CD4-positive, alpha-beta T cell treated with Interferon alpha-2 for 1 hour (primary cell): ENCODE measurements at regions not wholly inside any gene's neighbourhood (a gene's known extent, or its start where the extent isn't known, plus 50 kb on each side); places are given as distances from the start of the nearest gene placed in this dataset.
A peak's percentile ranks its signal among the peaks of the same experiment; 100 is the strongest.

Source experiments
- DNase-seq, 2 donors: peaks; one replicate each; pipeline ENCODE4 v3.0.0-alpha.2; 2020 to 2022

GRCh38 chr10:31081937-31082840, 50.5 kb upstream of the ZNF438 start:
- DNase-seq = no peak

DNA sequence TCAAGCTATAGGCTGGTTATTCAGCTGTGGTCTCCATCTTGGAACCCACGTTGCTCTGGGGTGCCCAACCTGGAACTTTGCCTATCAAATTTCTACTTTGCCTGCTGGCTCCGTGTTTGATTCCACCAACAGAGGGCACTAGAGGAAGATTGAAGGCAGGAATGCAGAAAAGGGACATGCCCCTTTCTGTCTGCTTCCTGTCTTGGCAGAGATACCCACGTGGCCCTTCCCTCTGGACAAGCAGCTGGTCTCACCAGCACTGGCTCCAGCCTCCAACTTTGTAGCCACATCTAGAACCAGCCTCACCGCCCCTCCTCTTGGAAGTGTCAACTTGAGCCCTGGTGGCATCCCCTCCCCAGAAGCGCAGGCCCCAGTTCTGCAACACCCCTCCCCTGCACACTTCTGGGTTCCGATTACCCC, 52.1 kb upstream of the ZNF438 start:
- peak; percentile 43 to 71 for DNase-seq

- DNase-seq = no peak
These were observed 55.3 kb upstream of the ZNF438 start for GRCh38 chr10:31087011-31087410.

DNA sequence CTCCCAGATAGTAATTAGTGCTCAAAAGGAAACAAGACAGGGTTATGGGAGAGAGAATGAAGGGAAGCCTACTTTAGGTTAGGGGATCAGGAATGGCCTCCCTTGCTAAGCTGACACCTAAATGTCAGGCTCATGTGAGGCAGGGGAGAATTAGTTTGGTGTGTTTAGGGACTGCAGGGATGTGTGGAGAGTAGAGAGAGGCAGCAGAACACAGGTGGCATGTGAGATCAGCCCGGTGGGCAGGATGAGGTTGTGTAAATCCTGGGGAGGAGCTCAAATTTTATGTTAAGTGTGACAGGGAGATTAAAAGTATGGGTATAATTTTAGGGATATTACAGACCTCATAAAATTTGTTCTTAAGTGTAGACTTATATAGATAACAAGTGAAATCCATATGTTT, 56.2 kb upstream of the ZNF438 start:
- no peak for DNase-seq

DNA sequence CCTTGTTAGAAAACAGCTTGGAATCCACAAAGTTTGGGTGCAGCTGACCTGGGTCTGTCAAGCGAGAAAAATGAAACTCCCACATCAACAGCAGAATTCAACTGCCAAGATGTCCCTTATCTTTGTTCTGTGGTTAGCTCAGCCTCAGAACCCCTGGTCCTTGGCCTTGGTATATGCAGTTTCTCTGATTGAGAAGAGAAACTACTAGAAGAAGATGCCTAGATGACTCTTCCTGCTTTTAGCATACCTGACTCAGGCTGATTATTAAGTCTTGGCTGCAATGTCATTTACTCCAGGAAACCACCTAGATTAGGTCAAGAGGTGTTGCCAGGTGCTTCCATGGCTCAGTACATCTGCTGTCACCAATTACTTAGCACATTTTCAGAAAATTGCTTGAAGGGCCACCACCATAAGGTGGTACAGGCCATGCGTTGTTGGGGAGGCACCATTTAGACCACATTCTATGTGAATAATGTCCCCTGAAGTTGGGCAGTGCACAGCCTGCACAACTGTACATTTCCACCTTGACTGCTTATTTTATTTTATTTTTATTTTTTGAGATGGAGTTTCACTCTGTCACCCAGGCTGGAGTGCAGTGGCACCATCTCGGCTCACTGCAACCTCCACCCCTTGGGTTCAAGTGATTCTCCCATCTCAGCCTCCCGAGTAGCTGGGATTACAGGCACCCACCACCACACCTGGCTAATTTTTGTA, 59.4 kb upstream of the ZNF438 start:
- DNase-seq = peak in 1 of 2 donors; percentile 9

- no peak for DNase-seq
These were observed 64.3 kb upstream of the ZNF438 start for GRCh38 chr10:31095677-31096560.

DNA sequence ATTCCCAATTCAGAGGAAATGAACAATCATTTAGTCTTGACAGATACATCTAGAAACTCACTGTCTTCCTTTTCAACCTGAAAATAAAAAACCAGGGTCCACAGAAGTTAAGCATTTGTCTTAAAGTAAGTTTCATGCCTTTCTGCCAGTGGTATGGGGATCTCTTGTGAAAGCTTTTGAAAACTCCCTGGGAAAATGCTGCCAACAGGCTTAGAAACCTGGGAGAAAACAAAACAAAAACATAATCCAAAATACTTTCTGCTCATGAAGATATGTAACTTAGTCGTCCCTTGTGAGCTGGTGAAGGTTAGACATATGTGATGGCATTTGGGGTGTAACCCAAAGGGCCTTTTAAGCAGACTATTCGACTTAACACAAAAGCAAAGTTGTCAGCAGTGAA, 66.4 kb upstream of the ZNF438 start:
- no peak for DNase-seq

DNA sequence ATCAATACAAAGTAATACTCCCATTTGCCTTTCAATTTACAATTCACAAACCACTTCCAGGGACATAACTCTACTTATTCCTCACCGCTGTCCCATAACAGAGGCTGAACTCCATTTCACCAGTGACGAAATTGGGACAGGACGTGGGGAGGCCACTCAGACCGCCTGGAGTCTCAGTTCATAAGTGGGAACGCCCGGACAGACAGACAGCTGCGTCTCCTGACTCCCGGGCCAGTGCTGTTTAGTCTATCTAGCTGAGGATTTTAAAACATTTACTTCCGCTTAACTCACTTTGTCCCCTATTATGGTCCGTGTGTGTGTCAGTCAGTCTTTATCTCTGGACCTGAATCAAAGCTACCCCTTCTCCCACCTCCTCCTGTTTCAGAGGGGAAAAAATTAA, 67.4 kb upstream of the ZNF438 start:
- DNase-seq = no peak

DNA sequence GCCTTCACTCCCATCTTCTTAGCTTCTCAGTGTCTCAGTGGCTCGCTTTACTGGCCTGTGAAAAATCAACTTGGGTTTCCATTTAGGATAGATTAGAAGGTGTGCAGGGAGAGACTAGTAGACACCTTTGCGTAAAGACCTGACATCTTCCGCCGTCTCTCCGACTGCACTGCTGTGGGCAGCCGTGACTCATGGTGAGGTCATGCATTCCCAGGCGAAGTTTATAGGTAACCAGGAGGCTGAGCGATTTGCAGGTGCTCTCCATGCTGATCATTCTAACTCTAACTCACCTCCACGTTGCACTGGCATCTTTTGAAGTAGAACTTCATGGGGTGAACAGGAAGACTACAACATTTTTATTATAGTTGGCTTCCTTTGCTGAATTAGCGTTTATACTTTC, 68.0 kb upstream of the ZNF438 start:
- DNase-seq = no peak

GRCh38 chr10:31100115-31100601, 68.5 kb upstream of the ZNF438 start:
- no peak for DNase-seq

DNA sequence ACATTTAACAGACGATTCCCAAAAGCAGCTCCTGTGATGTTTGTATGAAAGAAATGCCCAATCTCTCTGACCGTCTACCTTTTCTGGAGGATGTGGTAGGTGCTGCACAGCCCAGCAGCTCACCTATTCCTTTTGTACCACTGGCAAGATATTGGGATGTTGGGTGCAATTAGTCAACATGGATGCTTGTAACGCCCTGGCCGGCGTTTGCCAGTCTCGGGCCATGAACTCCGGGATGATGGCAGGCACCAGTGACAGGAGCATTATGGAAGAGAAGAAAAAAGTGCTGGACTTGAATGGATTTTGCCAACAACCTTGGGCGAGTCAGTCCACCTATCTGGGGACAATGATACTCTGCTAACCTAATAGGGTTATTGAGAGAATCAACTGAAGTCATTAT, 69.0 kb upstream of the ZNF438 start:
- DNase-seq = no peak

GRCh38 chr10:31101123-31101522, 69.5 kb upstream of the ZNF438 start:
- peak in 1 of 2 donors; percentile 21 for DNase-seq

DNA sequence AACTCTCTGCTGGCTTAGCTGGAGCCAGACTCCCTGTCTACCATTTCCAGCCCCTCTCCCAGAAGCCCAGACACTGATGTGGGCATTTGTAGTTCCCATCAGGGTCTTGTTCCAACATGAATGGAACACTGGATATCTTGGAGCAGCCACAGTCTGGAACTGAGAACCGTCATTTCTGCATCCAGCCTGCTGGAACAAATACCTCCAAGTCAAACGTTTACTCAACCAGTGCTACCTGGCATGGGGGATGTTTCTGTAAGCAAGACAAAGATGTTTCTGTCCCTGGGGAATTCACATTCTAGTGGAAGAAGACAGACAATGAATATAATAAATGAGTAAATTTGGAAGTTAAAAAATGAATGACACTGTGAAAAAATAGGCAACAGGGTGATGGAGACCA, 70.8 kb upstream of the ZNF438 start:
- DNase-seq = no peak

DNA sequence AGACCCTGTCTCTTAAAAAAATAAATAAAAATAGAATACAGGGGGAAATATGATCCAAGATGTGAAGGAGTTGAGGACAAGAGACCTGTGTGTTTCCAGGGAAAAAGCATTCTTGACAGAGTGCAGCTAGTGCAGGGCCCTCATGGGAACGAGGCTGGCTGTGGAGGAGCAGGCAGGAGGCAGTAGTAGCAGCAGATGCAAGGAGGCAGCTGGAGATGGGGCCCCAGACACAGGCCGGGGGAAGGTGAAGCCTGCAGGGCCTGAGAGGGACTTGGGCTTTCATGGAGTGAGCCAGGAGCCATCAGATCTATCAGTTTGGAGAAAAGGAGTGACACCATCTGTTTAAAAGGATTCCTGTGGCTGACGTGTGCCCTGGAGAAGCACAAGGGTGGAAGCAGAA, 71.4 kb upstream of the ZNF438 start:
- no peak for DNase-seq

DNA sequence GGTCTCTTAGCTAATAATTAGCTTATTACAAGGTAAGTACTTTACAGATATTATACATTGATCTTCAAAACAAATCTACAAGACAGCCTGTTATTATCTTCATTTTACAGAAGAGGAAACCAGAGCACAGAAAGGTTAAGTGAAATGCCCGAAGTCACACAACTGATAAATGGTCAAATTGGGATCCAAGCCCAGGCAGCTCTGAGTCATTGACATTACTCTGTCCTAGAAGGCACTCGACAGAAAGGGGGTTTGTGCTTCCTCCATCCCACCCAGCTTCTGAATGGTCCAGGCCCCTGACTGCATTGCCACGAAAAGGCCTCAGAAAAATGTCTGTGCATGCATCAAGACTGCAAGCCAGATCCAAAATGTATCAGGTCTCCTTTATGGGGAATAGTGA, 81.3 kb upstream of the ZNF438 start:
- no peak for DNase-seq

- no peak for DNase-seq
These were observed 84.6 kb upstream of the ZNF438 start for GRCh38 chr10:31116226-31116625.

DNA sequence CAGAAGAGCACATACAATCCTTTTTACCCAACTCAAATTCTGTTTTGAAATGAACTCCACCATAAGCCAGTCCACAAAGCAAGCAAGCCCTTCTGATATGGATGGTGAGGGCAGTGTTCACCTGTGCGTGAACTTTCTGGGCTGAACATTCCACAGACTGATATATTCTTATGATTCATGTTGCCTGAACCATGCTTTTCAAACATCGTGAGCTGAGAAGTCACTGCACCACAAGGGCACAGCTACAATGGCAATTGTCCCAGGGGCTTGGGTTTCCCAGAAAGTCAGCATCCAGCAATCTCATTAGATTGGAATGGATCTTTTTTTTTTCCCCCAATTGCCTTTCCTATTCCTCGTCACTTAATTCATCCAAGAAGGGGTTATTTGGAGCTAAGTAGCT, 86.9 kb upstream of the ZNF438 start:
- no peak for DNase-seq

DNA sequence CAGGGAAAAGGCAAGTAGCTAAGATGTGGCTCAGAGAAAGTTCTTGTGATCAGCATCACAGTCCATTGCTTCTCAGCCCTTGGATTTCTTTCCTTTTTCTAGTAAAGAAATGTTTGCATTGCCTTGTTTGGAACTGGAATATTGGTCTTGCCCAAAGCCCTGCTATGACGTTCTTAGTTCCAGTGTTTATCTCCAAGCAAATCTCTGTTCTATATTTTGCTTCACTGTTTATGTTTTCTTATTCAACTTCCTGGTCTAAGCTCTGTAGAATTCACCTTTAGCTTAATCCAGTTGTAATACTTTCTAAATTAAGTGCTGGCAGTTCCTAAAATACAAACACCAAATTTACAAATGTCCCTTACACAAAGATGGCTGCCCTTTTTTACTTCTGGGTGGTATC, 88.7 kb upstream of the ZNF438 start:
- no peak for DNase-seq

GRCh38 chr10:31120961-31121685, 89.5 kb upstream of the ZNF438 start:
- no peak for DNase-seq

- DNase-seq = no peak
These were observed 90.3 kb upstream of the ZNF438 start for GRCh38 chr10:31121757-31122577.

- DNase-seq = no peak
These were observed 92.3 kb upstream of the ZNF438 start for GRCh38 chr10:31123946-31124345.
